ENCODE measurements at regions not wholly inside any gene's neighbourhood (a gene's known extent, or its start where the extent isn't known, plus 50 kb on each side); places are given as distances from the start of the nearest gene placed in this dataset.
"Not testable (repeated sequence)": the region's sequence is repeated elsewhere in the genome, so short reads cannot be mapped to it uniquely, and the experiment has no call there.

DNA sequence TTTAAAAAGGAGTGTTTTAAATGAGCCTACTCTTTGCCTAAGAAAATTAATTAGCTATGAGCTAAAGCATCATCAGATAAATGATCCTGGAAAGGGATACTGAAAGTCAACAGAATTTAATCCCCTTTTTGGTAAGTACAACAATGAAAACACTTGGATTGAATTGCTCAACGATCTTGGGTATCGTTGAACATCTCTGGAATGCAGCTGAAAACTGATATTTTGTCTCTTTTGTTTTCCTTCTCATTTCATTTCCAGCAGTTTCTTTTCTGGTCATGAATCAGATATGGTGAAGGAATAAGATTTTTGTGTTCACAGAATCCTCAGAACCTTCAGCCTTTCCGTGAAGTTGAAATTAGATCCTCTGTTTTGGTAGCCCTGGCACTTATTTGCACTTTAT is 771.2 kb downstream of the FSCB start:
- no peak for DNase-seq (ENCODE audit: low read depth in 4 of 4, low spot score in 1 of 4)

DNA sequence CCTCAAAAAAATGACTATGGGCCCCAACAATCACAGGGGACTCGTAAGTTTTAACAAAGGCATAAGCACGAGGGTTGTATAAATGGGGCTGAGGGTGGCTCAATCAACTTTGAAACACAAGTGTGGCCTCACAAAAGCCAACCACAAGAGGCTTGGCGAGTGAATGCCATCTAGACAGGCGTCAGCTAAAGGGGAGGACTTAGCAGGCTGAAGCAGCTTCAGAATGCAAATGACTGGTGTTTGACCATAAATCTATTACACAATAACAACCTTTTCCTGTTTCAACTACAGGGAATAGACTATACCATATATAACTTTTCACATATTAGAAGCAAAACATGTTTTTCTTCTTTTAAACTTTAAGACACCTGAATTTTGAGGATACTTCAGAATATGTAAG is 777.9 kb downstream of the FSCB start:
- no peak for DNase-seq (ENCODE audit: low read depth in 4 of 4, low spot score in 1 of 4)

DNA sequence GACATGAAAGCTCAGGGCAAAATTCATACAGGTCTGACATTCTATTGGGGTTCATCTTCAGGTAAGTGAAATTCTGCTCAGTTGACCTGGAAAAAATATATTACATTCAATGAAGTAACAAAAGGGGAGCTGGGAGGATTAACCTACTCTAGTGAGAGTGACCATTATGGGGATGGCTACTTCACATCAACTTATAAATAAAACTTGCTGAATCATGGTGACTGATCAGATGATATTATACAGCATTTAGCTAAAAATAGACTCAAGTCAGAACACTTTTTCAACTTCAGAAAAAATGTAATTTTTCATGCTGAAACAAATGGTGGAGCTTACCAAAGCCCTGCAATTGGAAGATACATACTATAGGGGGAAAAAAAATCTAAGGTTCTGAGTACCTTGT is 800.2 kb downstream of the FSCB start:
- DNase-seq (ENCODE audit: low read depth in 4 of 4, low spot score in 1 of 4) = no peak

DNA sequence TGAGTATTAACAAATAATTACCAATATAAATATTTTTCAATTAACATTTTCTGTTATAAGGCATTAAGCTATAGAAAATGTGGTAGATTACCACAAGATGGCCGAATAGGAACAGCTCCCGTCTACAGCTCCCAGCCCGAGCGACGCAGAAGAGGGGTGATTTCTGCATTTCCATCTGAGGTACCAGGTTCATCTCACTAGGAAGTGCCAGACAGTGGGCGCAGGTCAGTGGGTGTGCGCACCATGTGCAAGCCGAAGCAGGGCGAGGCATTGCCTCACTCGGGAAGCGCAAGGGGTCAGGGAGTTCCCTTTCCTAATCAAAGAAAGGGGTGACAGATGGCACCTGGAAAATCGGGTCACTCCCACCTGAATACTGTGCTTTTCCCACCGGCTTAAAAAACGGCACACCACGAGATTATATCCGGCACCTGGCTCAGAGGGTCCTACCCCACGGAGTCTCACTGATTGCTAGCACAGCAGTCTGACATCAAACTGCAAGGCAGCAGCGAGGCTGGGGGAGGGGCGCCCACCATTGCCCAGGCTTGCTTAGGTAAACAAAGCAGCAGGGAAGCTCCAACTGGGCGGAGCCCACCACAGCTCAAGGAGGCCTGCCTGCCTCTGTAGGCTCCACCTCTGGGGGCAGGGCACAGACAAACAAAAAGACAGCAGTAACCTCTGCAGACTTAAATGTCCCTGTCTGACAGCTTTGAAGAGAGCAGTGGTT is 808.4 kb downstream of the FSCB start:
- not testable (repeated sequence) for DNase-seq (ENCODE audit: low read depth in 4 of 4, low spot score in 1 of 4)

DNA sequence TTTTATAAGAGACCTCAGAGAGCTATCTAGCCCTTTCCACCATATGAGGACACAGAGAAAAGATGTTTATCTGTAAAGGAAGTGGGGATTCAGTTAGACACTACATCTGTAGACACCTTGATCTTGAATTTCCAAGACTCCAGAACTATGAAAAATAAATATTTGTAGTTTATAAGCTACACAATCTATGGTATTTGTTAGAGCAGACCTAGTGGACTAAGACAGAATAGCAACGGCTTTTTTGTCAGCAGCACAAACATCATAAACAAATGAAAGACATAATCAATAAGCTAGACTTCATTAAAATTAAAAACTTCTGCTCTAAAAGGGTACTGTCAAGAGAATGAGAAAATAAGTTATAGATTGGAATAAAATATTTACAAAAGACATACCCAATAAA is 810.1 kb downstream of the FSCB start:
- DNase-seq (ENCODE audit: low read depth in 4 of 4, low spot score in 1 of 4) = no peak

DNA sequence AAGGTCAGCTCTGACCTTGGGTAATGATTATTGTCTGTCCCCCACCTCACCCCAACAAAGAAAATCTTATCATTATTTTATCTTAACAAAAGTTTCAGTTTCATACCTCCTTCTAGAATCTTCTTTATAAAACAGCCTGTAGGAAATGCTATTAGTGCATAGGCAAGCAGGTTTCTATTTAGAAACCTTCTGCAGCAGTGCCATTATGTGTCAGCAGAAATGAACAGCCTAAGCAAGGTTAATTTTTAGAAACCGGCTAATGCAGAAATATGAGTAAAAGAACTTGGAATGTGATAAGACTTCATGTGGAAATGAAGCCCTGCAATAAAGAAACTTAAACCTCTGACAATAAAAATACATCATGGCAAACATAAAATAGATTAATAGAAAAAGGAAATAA is 814.4 kb downstream of the FSCB start:
- DNase-seq (ENCODE audit: low read depth in 4 of 4, low spot score in 1 of 4) = no peak

DNA sequence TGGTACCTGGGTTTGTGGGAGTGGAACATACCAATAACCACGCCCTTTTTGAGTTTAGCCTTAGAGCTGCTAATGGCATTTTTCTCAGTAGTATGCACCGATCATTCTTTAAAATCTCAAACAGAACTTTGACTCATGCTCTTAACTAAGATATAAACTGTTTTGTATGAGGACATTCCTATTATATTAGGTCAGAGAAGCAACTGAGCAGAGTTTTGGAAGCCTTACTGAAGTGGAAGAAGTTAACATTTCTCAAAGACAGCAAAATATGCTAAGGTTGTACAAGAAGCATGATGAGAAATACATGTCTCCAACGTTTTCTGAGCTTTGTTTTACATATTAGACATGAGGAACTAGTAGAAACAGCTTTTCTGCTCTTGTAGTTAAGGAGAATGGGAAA is 819.2 kb downstream of the FSCB start:
- no peak for DNase-seq (ENCODE audit: low read depth in 4 of 4, low spot score in 1 of 4)

DNA sequence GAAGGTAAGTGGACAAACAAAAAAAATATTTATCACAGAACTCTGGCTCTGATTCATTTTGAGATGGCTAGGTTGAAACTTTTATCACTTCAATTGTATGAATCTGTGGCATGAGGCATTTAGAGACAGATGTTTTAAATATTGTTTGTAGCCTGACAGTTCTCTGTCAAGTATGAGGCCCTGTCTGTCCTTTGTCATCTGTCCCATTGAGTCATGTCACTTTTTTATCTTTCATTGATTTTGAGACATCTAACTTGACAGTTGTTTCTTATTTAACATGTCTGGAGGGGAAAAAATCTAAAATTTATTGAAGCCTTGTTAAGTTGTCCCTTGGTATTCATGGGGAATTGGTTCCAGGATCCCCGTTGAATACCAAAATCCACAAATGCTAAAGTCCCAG is 829.5 kb downstream of the FSCB start:
- DNase-seq (ENCODE audit: low read depth in 4 of 4, low spot score in 1 of 4) = no peak

DNA sequence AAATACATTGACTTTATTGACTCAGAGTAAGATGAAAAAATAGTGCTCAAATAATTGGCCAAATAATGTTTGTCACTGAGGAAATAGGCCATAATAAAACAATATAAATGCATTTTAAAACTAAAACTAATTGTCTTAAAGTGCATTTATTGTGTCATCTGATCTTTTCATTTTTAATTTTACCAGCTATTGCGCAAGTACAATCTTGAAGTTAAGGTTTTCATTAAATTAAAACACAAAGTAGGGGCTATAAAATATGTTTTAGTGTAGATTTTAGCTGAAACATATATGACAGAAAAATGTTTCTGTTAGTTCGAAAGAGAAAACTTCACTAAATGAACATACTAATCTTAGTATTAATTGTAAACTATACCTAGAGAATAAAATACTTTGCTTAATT is 832.8 kb downstream of the FSCB start:
- no peak for DNase-seq (ENCODE audit: low read depth in 4 of 4, low spot score in 1 of 4)

DNA sequence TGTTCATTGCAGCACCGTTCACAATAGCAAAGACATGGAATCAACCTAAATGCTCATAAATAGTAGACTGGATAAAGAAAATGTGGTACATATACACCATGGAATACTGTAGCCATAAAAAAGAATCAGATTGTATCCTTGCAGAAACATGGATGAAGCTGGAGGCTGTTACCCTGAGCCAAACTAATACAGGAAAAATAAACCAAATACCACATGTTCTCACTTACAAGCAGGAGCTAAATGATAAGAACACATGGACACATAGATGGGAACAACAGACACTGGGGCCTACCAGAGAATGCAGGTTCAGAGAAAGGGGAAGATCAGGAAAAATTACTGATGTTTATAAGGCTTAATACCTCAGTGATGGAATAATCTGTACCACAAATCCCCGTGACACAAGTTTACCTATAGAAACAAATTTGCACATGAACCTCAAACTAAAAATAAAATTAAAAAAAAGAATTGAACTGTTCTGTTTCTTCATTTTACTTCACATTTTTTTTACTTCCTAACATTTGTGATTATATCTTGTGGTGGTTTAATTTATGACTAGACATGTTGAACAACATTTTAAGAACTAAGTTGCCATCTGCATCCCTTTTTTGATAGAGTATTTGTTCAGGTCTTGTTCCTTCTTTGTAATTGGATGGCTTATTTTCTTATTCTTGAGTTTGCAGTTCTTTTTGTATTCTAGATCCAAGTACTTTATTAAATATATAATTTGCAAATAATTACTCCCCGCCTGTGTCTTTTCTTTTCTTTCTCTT is 835.2 kb downstream of the FSCB start:
- no peak for DNase-seq (ENCODE audit: low read depth in 4 of 4, low spot score in 1 of 4)

DNA sequence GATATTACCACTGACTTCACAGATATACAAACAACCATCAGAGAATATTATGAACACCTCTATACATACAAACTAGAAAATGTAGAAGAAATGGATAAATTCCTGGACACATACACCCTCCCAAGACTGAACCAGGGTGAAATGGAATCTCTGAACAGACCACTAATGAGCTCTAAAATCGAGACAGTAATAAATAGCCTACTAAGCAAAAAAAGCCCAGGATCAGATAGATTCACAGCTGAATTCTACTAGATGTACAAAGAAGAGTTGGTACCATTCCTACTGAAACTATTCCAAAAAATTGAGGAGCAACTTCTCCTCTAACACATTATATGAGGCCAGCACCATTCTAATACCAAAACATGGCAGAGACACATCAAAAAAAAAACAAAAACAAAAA is 837.7 kb downstream of the FSCB start:
- DNase-seq (ENCODE audit: low read depth in 4 of 4, low spot score in 1 of 4) = no peak

DNA sequence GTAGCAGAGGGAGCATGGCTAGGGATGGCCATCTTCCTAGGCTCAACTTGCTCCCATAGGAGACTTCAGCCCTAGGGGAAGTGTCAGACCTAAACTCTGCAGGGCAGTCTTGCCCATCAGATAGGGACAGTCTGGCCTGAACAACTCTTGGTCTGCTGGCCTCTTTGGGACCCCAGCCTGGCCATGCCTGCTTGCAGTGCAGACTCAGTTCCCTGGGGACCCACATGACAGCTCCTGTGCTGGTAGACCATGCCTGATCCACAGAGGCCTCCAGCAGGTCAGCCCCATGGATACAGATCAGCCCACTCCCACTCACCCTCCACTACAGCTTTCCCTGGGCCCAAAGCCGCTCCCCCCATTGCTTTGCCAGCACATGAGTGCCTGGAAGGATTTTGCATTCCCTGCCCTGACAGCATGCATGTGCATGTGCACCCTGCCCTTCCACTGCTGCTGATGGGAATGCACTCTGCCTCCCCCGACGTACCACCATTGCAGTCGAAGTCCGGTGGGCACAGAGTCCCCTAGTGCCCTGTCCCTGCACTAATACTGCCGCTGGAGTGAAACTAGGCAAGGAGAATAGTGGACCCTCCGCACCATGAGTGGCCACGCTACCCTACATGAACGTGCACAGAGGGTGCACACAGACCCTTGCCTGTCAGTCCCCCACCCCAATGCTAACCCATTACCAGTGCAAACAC is 841.4 kb downstream of the FSCB start:
- DNase-seq (ENCODE audit: low read depth in 4 of 4, low spot score in 1 of 4) = no peak

DNA sequence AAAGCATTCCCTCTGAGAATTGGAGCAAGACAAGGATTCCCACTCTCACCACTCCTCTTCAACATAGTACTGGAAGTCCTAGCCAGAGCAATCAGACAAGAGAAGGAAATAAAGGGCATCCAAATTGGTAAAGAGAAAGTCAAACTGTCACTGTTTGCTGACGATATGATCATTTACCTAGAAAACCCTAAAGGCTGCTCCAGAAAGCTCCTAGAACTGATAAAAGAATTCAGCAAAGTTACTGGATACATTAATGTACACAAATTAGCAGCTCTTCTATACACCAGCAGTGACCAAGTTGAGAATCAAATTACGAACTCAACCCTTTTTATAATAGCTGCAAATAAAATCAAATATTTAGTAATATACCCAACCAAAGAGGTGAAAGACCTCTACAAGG is 851.9 kb downstream of the FSCB start:
- DNase-seq (ENCODE audit: low read depth in 4 of 4, low spot score in 1 of 4) = not testable (repeated sequence)

DNA sequence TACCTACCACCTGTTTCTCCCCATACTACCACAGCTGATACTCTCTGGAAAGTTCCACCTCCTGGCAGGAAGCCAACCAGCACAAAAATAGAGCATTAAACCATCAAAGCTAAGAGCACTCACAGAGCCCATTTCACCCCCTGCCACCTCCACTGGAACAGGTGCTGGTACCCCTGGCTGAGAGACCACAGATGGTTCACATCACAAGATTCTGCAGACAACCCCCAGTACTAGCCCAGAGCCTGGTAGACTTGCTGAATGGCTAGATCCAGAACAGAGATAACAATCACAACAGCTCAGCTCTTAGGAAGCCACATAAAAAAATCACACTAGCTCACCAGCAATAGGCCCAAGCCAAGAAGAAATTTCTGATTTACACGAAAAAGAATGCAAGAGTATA is 855.2 kb downstream of the FSCB start:
- DNase-seq (ENCODE audit: low read depth in 4 of 4, low spot score in 1 of 4) = no peak

DNA sequence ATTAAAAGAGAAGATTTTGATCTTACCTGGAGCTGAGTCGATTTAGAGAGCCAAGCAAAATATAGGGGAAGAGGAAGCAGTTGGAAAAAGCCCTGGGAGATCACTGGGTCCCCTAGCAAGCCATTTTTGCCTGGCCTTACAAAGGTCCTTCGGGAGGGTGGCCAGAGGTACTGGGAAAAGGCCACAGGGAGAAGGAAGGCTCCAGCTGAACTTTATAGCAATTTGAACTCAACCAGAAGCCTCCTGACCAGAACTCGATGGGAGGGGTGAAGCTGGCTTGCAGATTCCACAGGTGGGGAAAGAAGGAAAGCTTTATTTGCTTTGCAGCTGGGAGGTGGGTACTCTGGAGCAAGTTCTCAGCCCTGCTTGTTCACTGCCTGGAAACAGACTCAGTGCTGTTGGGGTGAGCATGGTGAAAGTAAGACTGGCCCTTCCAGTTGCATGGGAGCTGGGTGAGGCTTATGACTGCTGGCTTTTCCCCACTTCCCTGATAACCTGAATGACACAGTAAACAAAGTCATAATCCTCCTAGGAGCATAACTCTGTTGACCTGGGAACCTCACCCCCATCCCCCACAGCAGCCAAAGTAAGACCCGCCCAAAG is 855.8 kb downstream of the FSCB start:
- DNase-seq (ENCODE audit: low read depth in 4 of 4, low spot score in 1 of 4) = no peak

DNA sequence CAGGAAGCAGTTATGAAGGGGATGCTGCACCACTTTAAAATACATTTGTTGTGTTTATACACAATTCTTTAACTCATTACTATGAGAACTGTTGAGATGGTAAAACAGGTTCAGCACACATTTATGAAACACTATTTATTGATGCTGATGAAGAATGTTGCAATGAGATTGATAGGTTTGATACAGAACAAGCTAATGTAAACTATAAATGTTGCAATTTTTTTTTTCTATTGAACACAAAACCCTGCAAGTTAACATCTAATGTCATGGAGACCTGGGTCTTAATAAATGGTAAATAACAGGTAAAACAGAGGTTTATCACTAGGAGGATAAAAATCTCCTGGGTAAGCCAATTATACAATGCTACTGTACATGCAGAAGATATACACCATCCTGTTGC is 857.6 kb downstream of the FSCB start:
- no peak for DNase-seq (ENCODE audit: low read depth in 4 of 4, low spot score in 1 of 4)

DNA sequence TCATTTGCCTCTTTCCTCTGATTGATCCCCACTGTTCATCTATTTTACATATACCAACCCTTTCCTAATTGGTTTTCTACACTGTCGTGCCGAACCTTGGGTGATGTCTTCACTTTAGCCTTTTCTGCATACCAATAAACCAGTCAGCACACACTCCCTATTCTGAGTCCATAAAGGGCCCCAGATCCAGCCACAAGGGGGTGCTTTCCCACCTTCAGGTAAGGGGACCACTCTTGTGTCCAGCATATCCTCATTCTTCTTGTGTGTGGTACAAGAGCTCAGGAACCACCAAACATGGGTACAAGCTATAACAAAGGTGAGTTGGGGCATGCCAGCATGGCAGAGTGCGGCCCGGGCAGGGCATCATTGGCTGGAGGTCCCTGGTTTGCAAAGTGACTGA is 859.8 kb downstream of the FSCB start:
- no peak for DNase-seq (ENCODE audit: low read depth in 4 of 4, low spot score in 1 of 4)

DNA sequence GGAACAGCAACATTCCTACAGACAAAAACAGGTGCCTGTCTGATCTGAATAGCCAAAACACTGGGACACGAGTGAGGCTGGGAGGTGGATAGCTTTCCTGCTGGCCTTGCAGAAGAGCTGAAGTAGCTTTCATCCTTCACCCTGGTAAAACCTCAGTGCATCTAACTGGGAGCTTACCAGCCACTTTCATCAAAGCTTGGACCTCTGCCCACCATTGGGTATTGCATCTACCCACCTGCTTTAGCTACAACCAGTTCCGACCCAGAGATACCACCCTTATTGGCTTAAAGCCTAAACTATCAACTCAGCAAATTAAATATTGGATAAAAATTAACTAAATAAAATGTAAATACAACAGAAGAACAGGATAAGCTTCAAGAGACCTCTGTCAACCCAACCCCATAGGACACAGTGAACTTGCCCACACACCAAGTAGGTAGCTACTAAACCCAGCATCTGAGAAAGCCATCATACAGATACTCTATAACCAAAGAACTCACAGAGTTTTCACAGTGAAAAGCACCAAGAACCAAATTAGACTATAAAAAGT is 866.3 kb downstream of the FSCB start:
- DNase-seq (ENCODE audit: low read depth in 4 of 4, low spot score in 1 of 4) = no peak

DNA sequence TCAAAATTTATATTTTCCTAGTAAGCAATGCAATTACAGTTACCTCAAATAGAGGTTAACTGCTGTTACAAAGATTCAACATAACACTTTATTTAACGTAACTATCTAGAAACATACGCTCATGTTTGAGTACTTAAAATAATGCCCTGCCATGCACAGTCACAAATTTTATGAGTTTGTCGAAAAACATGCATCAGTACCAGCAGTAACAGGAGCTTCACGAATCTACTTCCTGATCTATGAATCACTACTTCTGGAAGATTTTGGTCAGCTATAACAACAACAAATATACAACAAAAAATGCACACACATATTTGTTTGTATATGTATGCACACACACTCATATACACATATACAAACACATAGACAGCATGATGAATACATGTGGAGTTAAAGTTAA is 881.8 kb downstream of the FSCB start:
- DNase-seq (ENCODE audit: low read depth in 4 of 4, low spot score in 1 of 4) = no peak

DNA sequence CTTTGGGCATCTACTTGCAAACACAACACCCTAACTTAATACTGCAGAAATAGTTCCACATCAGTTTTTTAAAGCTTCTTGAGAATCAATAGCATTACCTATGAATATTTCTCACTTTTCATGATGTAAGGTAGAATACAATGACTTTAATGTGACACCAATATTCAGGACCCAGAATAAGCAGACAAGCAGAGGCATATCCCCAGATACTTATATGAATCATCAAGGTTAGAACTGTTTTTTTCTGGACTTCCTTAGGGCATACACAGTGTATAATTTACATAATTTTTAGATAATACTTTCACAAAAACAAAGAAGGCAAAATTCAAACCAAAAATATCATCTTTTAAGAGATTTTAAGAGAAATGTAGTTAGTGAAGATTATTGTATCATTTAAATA is 885.8 kb downstream of the FSCB start:
- no peak for DNase-seq (ENCODE audit: low read depth in 4 of 4, low spot score in 1 of 4)

DNA sequence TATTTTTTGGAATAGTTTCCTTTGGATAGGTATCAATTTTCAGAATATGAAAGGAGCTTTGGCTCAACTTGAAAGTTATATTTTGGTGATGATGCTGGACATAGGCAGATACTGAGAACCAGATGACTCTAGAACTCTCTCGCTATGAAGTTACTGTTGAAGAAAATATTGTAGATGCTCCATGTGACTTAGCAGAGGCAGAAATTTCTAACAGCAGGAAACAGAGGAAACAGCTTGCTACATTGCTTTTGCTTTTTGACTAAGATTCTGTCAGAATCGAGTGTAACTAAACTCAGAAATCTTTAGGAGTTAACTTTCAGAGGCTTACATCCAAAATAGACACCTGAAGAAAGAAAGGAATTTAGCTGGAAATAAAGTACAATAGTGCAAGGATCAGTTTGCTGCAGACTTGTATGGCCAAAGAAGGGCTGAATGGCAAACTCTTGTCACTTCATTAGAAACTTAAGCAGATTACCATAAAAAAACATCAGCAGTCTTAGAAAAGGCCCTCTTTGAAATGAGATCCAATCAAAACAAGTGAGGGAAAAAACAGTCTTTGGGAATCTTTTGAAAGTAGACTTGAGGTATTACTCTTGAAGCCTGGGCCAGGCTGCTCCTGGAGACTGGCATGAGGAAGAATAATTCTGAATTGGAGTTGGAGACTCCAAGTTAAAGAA is 911.8 kb downstream of the FSCB start:
- DNase-seq (ENCODE audit: low read depth in 4 of 4, low spot score in 1 of 4) = no peak
